ENCODE measurements at regions not wholly inside any gene's neighbourhood (a gene's known extent, or its start where the extent isn't known, plus 50 kb on each side); places are given as distances from the start of the nearest gene placed in this dataset.

- in situ Hi-C loops (cut with HindIII; ENCODE audit: low sequenced_read_pairs), result no loop called here
- no peak for DNase-seq (ENCODE audit: low spot score)
Observed at GRCh38 chr7:25031432-25031831, 51.5 kb upstream of the OSBPL3 start.

DNA sequence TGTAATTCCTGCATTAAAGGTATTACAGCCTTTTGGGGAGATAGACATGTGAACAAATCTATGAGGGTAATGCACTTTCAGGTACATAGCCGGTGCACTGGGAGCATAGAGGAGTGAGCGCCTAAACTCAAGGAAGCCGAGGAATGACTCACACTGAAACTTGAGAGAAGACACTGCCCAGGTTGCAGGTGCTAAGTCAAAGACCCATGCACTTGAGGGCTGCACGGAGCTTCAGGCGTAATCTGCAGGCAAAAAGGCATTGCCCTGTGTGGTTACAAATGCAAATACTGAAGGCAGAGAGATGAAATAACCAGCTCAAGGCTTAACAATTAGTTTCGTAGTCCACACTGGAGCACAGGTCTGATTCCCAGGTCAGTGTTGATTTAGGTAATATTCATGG is 51.0 kb upstream of the OSBPL3 start:
- in situ Hi-C loops (cut with HindIII; ENCODE audit: low sequenced_read_pairs), result no loop called here
- no peak for DNase-seq (ENCODE audit: low spot score)
